MCF 10A (cell line): ENCODE measurements at regions not wholly inside any gene's neighbourhood (a gene's known extent, or its start where the extent isn't known, plus 50 kb on each side); places are given as distances from the start of the nearest gene placed in this dataset.
A peak's percentile ranks its signal among the peaks of the same experiment; 100 is the strongest.

ENCODE experiments used
- BruUV-seq: library from RNA; stranded (reverse); fragments of 400-500 nt; replicated peaks from 2 replicates; lab custom pipeline; 2021; lab: Mats Ljungman, UMichigan
- CTCF ChIA-PET: fragments of 300-600 bp; sonication (Branson Sonifier 250); formaldehyde crosslinking; extraction: SDS; loops from one replicate; lab custom pipeline; 2021; ENCODE audit warnings: antibody characterized with exemption, inconsistent platforms; lab: Yijun Ruan, JAX
- POLR2A ChIA-PET: fragments of 300-600, 350-650 bp; sonication (Branson Sonifier 250); formaldehyde crosslinking; extraction: SDS; loops from one replicate; lab custom pipeline; 2020; ENCODE audit warnings: antibody characterized with exemption, inconsistent platforms; lab: Yijun Ruan, JAX
- DNase-seq: peaks from one replicate; pipeline ENCODE4 v3.0.0-alpha.2; 2018; ENCODE audit not compliant: unreplicated experiment
- H3K27ac Mint-ChIP-seq: one replicate; pipeline ENCODE4 v1.8.0; 2022; ENCODE audit warnings: mild to moderate bottlenecking, low read depth, mixed read lengths; ENCODE audit not compliant: unreplicated experiment
- H3K27me3 Mint-ChIP-seq: one replicate; pipeline ENCODE4 v1.8.0; 2022; ENCODE audit warnings: mixed read lengths; ENCODE audit not compliant: insufficient read depth, unreplicated experiment
- H3K36me3 Mint-ChIP-seq: one replicate; pipeline ENCODE4 v1.8.0; 2022; ENCODE audit warnings: mild to moderate bottlenecking, moderate library complexity, mixed read lengths; ENCODE audit not compliant: insufficient read depth, unreplicated experiment
- H3K4me1 Mint-ChIP-seq: one replicate; pipeline ENCODE4 v1.8.0; 2022; ENCODE audit warnings: mixed read lengths; ENCODE audit not compliant: insufficient read depth, unreplicated experiment
- H3K4me3 Mint-ChIP-seq: one replicate; pipeline ENCODE4 v1.8.0; 2022; ENCODE audit warnings: mild to moderate bottlenecking, moderate library complexity, mixed read lengths; ENCODE audit not compliant: unreplicated experiment
- H3K9me3 Mint-ChIP-seq: one replicate; pipeline ENCODE4 v1.8.0; 2022; ENCODE audit warnings: mixed read lengths; ENCODE audit not compliant: unreplicated experiment
- intact Hi-C: fragments of 100-400 bp; cut with micrococcal nuclease; formaldehyde crosslinking; loops from 2 replicates; pipeline ENCODE4 v1.14.1; 2022
- TF ChIP-seq, protein P1 (sequence below): fragments of 200-600 bp; IDR thresholded peaks from one replicate; pipeline ENCODE4 v1.8.0; 2022; ENCODE audit warnings: antibody characterized with exemption, mild to moderate bottlenecking; ENCODE audit not compliant: unreplicated experiment

DNA sequence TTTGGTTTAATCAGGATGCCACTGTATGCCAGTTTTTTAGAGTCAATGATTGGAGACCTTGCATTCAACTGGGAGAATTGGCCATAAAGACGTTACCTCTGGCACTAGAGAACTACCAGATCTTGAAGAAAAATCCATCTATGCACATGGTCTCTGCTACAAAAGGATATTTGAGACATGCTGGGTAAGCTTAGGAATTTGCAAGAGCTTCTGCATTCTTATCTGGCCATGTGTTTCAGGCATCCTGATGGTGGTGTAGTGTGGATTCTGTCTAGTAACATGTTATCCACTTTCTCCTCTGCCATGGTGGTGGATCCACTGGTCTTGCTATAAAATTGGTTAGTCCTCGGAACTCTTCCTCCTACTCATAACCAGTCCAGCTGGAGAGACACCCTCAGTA lies 185.3 kb upstream of the WDFY3 start:
- no TSS peak for BruUV-seq
- DNase-seq: no peak

DNA sequence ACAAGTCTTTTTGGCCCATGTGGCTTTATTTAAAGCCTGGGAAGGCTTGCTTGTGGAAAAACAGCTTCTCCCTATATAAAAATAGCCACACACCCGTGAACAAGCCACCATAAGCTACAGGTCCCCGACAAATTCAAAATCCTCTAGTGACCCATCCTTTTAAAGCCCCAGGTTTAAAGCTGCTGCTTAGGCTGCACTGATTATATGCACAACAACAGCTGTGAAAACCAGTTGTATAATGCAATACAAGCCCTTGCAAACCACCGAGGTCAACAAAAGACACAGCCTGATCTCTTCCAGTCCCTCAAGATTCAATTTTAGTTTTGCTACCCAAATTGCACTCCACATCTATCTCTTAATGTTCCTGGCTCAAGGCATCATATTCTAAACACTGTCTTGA lies 186.0 kb upstream of the WDFY3 start:
- TF ChIP-seq, protein P1, sequence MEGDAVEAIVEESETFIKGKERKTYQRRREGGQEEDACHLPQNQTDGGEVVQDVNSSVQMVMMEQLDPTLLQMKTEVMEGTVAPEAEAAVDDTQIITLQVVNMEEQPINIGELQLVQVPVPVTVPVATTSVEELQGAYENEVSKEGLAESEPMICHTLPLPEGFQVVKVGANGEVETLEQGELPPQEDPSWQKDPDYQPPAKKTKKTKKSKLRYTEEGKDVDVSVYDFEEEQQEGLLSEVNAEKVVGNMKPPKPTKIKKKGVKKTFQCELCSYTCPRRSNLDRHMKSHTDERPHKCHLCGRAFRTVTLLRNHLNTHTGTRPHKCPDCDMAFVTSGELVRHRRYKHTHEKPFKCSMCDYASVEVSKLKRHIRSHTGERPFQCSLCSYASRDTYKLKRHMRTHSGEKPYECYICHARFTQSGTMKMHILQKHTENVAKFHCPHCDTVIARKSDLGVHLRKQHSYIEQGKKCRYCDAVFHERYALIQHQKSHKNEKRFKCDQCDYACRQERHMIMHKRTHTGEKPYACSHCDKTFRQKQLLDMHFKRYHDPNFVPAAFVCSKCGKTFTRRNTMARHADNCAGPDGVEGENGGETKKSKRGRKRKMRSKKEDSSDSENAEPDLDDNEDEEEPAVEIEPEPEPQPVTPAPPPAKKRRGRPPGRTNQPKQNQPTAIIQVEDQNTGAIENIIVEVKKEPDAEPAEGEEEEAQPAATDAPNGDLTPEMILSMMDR: no peak
- POLR2A ChIA-PET: interaction anchor here (1.3 to 1.6 kb wide), 2 partner anchors 205 to 206 kb away, joined by 4 read pairs; no protein-coding TSS in a partner anchor
- Mint-ChIP-seq H3K27me3 (no peaks in the 10 kb centered on the region), H3K36me3 (no peaks in the 10 kb centered on the region), H3K27ac (no peak overlapping the region), H3K4me1 (peaks cover 28% of the 10 kb centered on the region), H3K9me3 (no peaks in the 10 kb centered on the region), H3K4me3 (no peak overlapping the region)
- BruUV-seq: no TSS peak
- intact Hi-C loops: no loop called here
- no peak for DNase-seq
- CTCF ChIA-PET: interaction anchor here (0.5 to 9.3 kb wide), 7 partner anchors 11 to 645 kb away, joined by 3 to 128 read pairs (median 3); no protein-coding TSS in a partner anchor

More for the DNA sequence above, 185.3 kb upstream of the WDFY3 start:
- TF ChIP-seq, protein P1: no peak
- ChIA-PET POLR2A (interaction anchor here (1.6 kb wide), 1 partner anchor 205 kb away, joined by 4 read pairs; no protein-coding TSS in a partner anchor), CTCF (interaction anchor here (0.5 to 9.3 kb wide), 4 partner anchors 43 to 597 kb away, joined by 3 to 128 read pairs (median 5); no protein-coding TSS in a partner anchor)
- no peaks in the 10 kb centered on the region for H3K36me3 Mint-ChIP-seq
- no peak overlapping the region for H3K4me3 Mint-ChIP-seq
- no peak overlapping the region for H3K27ac Mint-ChIP-seq
- H3K27me3 Mint-ChIP-seq: no peaks in the 10 kb centered on the region
- H3K9me3 Mint-ChIP-seq: no peaks in the 10 kb centered on the region
- intact Hi-C loops: no loop called here
- peaks cover 28% of the 10 kb centered on the region for H3K4me1 Mint-ChIP-seq

DNA sequence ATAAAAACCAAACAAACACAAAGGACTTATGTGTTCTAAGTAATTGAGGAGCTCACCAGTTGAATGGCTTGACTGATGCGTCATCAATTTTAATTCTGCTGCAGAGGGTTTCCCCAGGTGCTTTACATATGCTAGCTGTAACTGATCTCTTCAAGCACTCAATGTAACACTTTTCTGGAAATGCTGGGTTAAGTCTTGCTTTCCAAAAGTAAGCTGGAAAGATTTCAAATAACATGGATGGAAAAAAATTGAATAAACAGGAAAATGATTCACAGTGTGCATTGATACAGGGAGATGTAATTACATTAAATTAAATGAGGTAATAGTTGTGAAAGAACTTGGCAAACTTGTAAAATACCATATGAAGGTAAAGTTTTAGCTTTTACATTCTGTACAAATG lies 186.7 kb upstream of the WDFY3 start:
- peak; percentile 58 for DNase-seq
- TF ChIP-seq, protein P1: no peak
- H3K9me3 Mint-ChIP-seq: no peaks in the 10 kb centered on the region
- H3K4me3 Mint-ChIP-seq: no peak overlapping the region
- H3K4me1 Mint-ChIP-seq: peaks cover 28% of the 10 kb centered on the region
- no peak overlapping the region for H3K27ac Mint-ChIP-seq
- intact Hi-C loops: no loop called here
- no peaks in the 10 kb centered on the region for H3K27me3 Mint-ChIP-seq
- CTCF ChIA-PET: interaction anchor here (0.6 to 9.3 kb wide), 10 partner anchors 10 to 816 kb away, joined by 3 to 128 read pairs (median 3); no protein-coding TSS in a partner anchor
- POLR2A ChIA-PET: interaction anchor here (0.6 to 1.3 kb wide), 3 partner anchors 15 to 215 kb away, joined by 3 to 4 read pairs (median 3); no protein-coding TSS in a partner anchor
- BruUV-seq: no TSS peak
- no peaks in the 10 kb centered on the region for H3K36me3 Mint-ChIP-seq

DNA sequence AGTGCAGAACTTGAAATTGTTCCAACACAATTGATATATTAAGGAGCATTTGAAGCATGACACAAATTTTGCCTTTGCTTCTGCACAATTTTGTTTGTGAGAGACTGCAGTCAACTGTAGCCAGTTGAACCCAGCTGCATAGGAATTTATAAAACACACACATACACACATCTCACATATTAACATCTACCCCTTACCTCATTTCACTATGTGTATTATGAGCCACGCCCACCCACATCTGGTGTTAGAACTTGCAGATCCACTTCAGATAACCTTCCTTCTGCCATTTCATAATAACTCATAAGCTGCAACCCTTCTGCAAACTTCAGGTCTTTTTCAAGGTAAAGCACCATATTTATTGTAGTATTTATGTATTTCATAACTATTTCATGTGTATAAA lies 188.1 kb upstream of the WDFY3 start:
- no peak overlapping the region for H3K4me3 Mint-ChIP-seq
- TF ChIP-seq, protein P1: no peak
- intact Hi-C loops: no loop called here
- BruUV-seq: no TSS peak
- no peaks in the 10 kb centered on the region for H3K36me3 Mint-ChIP-seq
- DNase-seq: no peak
- CTCF ChIA-PET: interaction anchor here (1.2 kb wide), 1 partner anchor 815 kb away, joined by 3 read pairs; no protein-coding TSS in a partner anchor
- POLR2A ChIA-PET: no interaction called here
- no peaks in the 10 kb centered on the region for H3K9me3 Mint-ChIP-seq
- no peak overlapping the region for H3K27ac Mint-ChIP-seq
- H3K27me3 Mint-ChIP-seq: no peaks in the 10 kb centered on the region
- peaks cover 25% of the 10 kb centered on the region for H3K4me1 Mint-ChIP-seq
